Lower leg skin (tissue), 4 donors: ENCODE measurements at regions not wholly inside any gene's neighbourhood (a gene's known extent, or its start where the extent isn't known, plus 50 kb on each side); places are given as distances from the start of the nearest gene placed in this dataset.

Experiments used
- DNase-seq, 2 donors: peaks; one replicate each; pipeline ENCODE4 v3.0.0-alpha.2; 2019; ENCODE audit warnings: low spot score in 2 of 2
- H3K4me3 ChIP-seq: fragments of 200-600 bp; sonication (generic); 2 replicates; pipeline ENCODE4 v1.5.1; 2017; ENCODE audit warnings: mild to moderate bottlenecking, low read depth; ENCODE audit not compliant: poor library complexity, severe bottlenecking
- CTCF ChIP-seq, 3 donors: fragments of 450-650 bp; IDR thresholded peaks; one replicate each; pipeline ENCODE4 v1.5.1; 2016; ENCODE audit warnings: antibody characterized with exemption in 3 of 3, mild to moderate bottlenecking in 3 of 3, moderate library complexity in 2 of 3
- POLR2A ChIP-seq, 2 donors: fragments of 450-650 bp; IDR thresholded peaks; one replicate each; pipeline ENCODE4 v1.6.1; 2016 to 2017; ENCODE audit warnings: antibody characterized with exemption in 2 of 2, mild to moderate bottlenecking in 1 of 2, moderate library complexity in 1 of 2
- WGBS, 2 donors: methylation state at CpG; one replicate each; pipeline ENCODE4 v1.1.5; 2018; 5-methylcytosine and 5-hydroxymethylcytosine counted together
- intact Hi-C: fragments of 100-400 bp; cut with DNase I; formaldehyde crosslinking; loops from one replicate; pipeline ENCODE4 v1.15.0; 2023; ENCODE audit warnings: low total_unique reads

DNA sequence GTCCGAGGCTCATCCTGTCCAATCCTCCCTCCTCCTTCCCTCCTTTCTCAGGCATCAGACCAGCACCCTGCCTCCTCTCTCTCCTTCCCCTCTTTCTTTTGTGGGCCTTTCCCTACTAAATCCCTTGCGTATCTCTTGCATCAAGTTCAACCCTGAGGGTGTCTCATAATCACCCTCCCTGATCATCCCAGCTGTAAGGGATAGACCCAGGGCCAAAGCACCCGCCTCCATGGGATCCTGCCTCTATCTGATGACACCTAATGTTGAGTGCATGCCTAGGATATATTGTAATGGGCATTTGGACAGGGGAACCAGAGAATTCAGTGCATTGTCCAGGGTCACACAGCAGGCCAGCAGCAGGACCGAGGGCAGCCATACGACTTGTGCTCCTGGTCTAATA is 84.9 kb downstream of the PHETA1 start:
- no peak overlapping the region for H3K4me3 ChIP-seq
- TF ChIP-seq POLR2A (IDR thresholded peaks at IDR 0.05), result no peak
- TF ChIP-seq CTCF (IDR thresholded peaks at IDR 0.05), result no peak
- DNase-seq, result no peak
- 72 to 74% methylated on average over 3 to 5 of the region's 5 CpGs for WGBS, 2 donors
- intact Hi-C loops, result no loop called here

DNA sequence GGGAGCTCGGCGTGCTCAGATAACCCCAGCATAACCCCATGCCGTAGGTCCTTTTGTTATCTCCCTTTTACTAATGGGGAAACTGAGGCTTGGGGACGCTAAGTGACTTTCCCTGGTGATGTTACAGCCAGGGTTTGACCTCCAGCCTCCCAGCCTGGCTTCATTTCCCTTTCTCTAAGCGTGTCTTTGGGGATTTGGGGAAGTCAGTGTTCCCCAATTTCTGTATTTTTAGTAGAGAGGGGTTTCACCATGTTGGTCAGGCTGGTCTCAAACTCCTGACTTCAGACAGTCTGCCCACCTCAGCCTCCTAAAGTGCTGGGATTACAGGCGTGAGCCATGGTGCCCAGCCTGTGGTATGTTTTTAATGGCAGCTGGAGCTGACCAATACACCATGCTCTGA is 85.4 kb downstream of the PHETA1 start:
- intact Hi-C loops, result no loop called here

DNA sequence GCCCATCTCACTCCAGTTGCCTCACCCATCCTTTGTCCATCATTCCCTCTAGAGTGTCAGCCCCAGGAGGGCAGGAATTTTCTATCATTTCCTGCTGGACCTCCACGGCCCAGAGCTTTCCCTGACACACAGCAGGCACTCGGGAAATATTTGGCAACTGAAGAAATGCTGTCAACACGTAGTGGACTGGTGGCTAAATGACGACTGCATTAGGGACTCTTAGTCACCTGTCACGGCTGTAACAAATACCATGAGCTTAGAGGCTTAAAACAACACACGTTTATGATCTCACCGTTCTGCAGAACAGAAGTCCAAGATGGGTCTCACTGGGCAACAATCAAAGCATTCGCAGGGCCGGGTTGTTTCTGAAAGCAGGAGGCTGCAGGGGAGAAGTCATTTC is 91.3 kb downstream of the PHETA1 start:
- TF ChIP-seq POLR2A (IDR thresholded peaks at IDR 0.05) (no peak), CTCF (IDR thresholded peaks at IDR 0.05) (no peak)
- no peak overlapping the region for H3K4me3 ChIP-seq
- WGBS, 2 donors, result 67 to 71% methylated on average over 9 of the region's 9 CpGs
- intact Hi-C loops, result no loop called here
- DNase-seq, result no peak

More for the DNA sequence above, 85.4 kb downstream of the PHETA1 start:
- WGBS, 2 donors, result 85 to 90% methylated on average over 6 of the region's 6 CpGs
- DNase-seq, result no peak
- no peak overlapping the region for H3K4me3 ChIP-seq
- TF ChIP-seq CTCF (IDR thresholded peaks at IDR 0.05), result no peak
- no peak for TF ChIP-seq POLR2A (IDR thresholded peaks at IDR 0.05)

- intact Hi-C loops, result no loop called here
Observed at GRCh38 chr12:111276146-111276545, 92.7 kb downstream of the PHETA1 start.

GRCh38 chr12:111275308-111275707 is 93.6 kb downstream of the PHETA1 start:
- intact Hi-C loops, result no loop called here
- no peak overlapping the region for H3K4me3 ChIP-seq
- DNase-seq, result no peak
- no peak for TF ChIP-seq CTCF (IDR thresholded peaks at IDR 0.05)
- no peak for TF ChIP-seq POLR2A (IDR thresholded peaks at IDR 0.05)
- WGBS, 2 donors, result 54 to 64% methylated on average over 10 of the region's 10 CpGs

More at GRCh38 chr12:111276146-111276545, 92.7 kb downstream of the PHETA1 start:
- no peak overlapping the region for H3K4me3 ChIP-seq
- WGBS, 2 donors, result 83 to 91% methylated on average over 5 of the region's 5 CpGs
- TF ChIP-seq CTCF (IDR thresholded peaks at IDR 0.05) (no peak), POLR2A (IDR thresholded peaks at IDR 0.05) (no peak)
- no peak for DNase-seq

- H3K4me3 ChIP-seq, result no peak overlapping the region
- no peak for DNase-seq
- WGBS, 2 donors, result 41 to 61% methylated on average over 4 of the region's 4 CpGs
- TF ChIP-seq CTCF (IDR thresholded peaks at IDR 0.05), result no peak
- TF ChIP-seq POLR2A (IDR thresholded peaks at IDR 0.05), result no peak
- intact Hi-C loops, result no loop called here
Observed at GRCh38 chr12:111274777-111275176, 94.1 kb downstream of the PHETA1 start.
